NB4 (cell line): ENCODE measurements at regions not wholly inside any gene's neighbourhood (a gene's known extent, or its start where the extent isn't known, plus 50 kb on each side); places are given as distances from the start of the nearest gene placed in this dataset.

Source experiments
- MYC ChIP-seq: IDR thresholded peaks from 2 replicates; pipeline ENCODE4 v1.6.1; 2011; ENCODE audit warnings: low read depth, low read length
- POLR2A ChIP-seq: IDR thresholded peaks from 2 replicates; pipeline ENCODE4 v1.6.1; 2011; ENCODE audit warnings: mild to moderate bottlenecking; ENCODE audit not compliant: insufficient read length; ENCODE audit errors: extremely low read depth
- TF ChIP-seq, protein P1 (sequence below): IDR thresholded peaks from one replicate; pipeline ENCODE4 v1.5.1; 2012; ENCODE audit warnings: low read depth, low read length
- TF ChIP-seq, protein P2 (sequence below): IDR thresholded peaks from 2 replicates; pipeline ENCODE4 v1.6.1; 2011; ENCODE audit warnings: low read depth, low read length

DNA sequence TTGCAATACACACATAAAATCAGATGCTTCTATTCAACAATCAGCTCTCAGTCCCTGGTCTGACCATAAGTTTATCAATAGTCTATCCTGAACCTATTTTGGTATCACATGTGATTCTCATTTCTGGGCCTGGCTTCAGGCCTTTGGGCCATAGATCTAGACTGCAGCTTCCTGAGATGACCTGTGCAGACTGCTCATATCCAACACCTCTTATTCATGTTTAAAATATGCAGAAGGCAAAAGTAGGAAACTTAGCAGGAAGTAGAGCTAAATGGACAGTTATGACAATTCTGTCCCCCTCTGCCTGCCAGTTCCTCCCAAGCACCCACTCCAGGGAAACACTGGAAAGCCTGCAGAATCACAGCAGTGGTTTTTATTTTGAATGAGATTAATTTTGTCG is 53.3 kb downstream of the C7orf25 start:
- no peak for TF ChIP-seq POLR2A
- TF ChIP-seq, protein P1, sequence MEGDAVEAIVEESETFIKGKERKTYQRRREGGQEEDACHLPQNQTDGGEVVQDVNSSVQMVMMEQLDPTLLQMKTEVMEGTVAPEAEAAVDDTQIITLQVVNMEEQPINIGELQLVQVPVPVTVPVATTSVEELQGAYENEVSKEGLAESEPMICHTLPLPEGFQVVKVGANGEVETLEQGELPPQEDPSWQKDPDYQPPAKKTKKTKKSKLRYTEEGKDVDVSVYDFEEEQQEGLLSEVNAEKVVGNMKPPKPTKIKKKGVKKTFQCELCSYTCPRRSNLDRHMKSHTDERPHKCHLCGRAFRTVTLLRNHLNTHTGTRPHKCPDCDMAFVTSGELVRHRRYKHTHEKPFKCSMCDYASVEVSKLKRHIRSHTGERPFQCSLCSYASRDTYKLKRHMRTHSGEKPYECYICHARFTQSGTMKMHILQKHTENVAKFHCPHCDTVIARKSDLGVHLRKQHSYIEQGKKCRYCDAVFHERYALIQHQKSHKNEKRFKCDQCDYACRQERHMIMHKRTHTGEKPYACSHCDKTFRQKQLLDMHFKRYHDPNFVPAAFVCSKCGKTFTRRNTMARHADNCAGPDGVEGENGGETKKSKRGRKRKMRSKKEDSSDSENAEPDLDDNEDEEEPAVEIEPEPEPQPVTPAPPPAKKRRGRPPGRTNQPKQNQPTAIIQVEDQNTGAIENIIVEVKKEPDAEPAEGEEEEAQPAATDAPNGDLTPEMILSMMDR = no peak
- TF ChIP-seq, protein P2, sequence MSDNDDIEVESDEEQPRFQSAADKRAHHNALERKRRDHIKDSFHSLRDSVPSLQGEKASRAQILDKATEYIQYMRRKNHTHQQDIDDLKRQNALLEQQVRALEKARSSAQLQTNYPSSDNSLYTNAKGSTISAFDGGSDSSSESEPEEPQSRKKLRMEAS = no peak
- no peak for TF ChIP-seq MYC
